Activated CD4-positive, alpha-beta T cell treated with anti-CD3 and anti-CD28 coated beads, Interleukin-2, amount 50 U/mL, for 4 hours (primary cell): ENCODE measurements at regions not wholly inside any gene's neighbourhood (a gene's known extent, or its start where the extent isn't known, plus 50 kb on each side); places are given as distances from the start of the nearest gene placed in this dataset.
"Not testable (repeated sequence)": the region's sequence is repeated elsewhere in the genome, so short reads cannot be mapped to it uniquely, and the experiment has no call there.

Source experiments
- DNase-seq, 2 experiments: peaks; one replicate each; pipeline ENCODE4 v3.0.0-alpha.2; 2020

- DNase-seq, result no peak
These were observed 281.8 kb upstream of the ZNF507 start for GRCh38 chr19:32063601-32064000.

GRCh38 chr19:32066056-32066455 is 279.4 kb upstream of the ZNF507 start:
- DNase-seq, result no peak

- no peak for DNase-seq
These were observed 277.7 kb upstream of the ZNF507 start for GRCh38 chr19:32067685-32068084.

GRCh38 chr19:32068793-32069192 is 276.6 kb upstream of the ZNF507 start:
- DNase-seq, result no peak

GRCh38 chr19:32070101-32070500 is 275.3 kb upstream of the ZNF507 start:
- no peak for DNase-seq

- no peak for DNase-seq
These were observed 263.4 kb upstream of the ZNF507 start for GRCh38 chr19:32082028-32082427.

GRCh38 chr19:32084756-32085363 is 260.6 kb upstream of the ZNF507 start:
- DNase-seq, result not testable (repeated sequence)

- DNase-seq, result no peak
These were observed 254.2 kb upstream of the ZNF507 start for GRCh38 chr19:32091241-32091640.

GRCh38 chr19:32097011-32097410 is 248.4 kb upstream of the ZNF507 start:
- no peak for DNase-seq

- no peak for DNase-seq
These were observed 247.8 kb upstream of the ZNF507 start for GRCh38 chr19:32097620-32098019.

GRCh38 chr19:32098968-32099367 is 246.4 kb upstream of the ZNF507 start:
- no peak for DNase-seq

- DNase-seq, result no peak
These were observed 244.2 kb upstream of the ZNF507 start for GRCh38 chr19:32101206-32101605.

- DNase-seq, result no peak
These were observed 241.9 kb upstream of the ZNF507 start for GRCh38 chr19:32103541-32103940.

GRCh38 chr19:32104153-32104849 is 241.1 kb upstream of the ZNF507 start:
- DNase-seq, result no peak

- no peak for DNase-seq
These were observed 240.6 kb upstream of the ZNF507 start for GRCh38 chr19:32104850-32105235.

- DNase-seq, result no peak
These were observed 239.7 kb upstream of the ZNF507 start for GRCh38 chr19:32105527-32106310.

GRCh38 chr19:32122258-32122657 is 223.2 kb upstream of the ZNF507 start:
- DNase-seq, result no peak

- DNase-seq, result no peak
These were observed 222.0 kb upstream of the ZNF507 start for GRCh38 chr19:32123355-32123940.

GRCh38 chr19:32124585-32124984 is 220.8 kb upstream of the ZNF507 start:
- DNase-seq, result no peak

- DNase-seq, result no peak
These were observed 216.3 kb upstream of the ZNF507 start for GRCh38 chr19:32129141-32129540.

GRCh38 chr19:32130332-32130731 is 215.1 kb upstream of the ZNF507 start:
- DNase-seq, result no peak

- no peak for DNase-seq
These were observed 214.4 kb upstream of the ZNF507 start for GRCh38 chr19:32131005-32131404.

- DNase-seq, result no peak
These were observed 207.0 kb upstream of the ZNF507 start for GRCh38 chr19:32138416-32138815.
